Spleen (tissue), 11 donors: ENCODE measurements at regions not wholly inside any gene's neighbourhood (a gene's known extent, or its start where the extent isn't known, plus 50 kb on each side); places are given as distances from the start of the nearest gene placed in this dataset.

Experiments
- DNase-seq: peaks from one replicate; pipeline ENCODE4 v3.0.0-alpha.2; 2020
- H3K27ac ChIP-seq, 8 donors: fragments of 200-600 bp; sonication (generic) in 7 of 8; 1 replicate in 4 of 8; 2 replicates in 4 of 8; pipeline versions ENCODE4 v1.5.0 to v1.8.0; 2016 to 2021; ENCODE audit warnings: inconsistent platforms in 4 of 8, mild to moderate bottlenecking in 4 of 8, moderate library complexity in 1 of 8
- H3K27me3 ChIP-seq, 7 donors: fragments of 200-600 bp; sonication (generic) in 6 of 7; replicated peaks in 1 of 7; 1 replicate in 4 of 7; 2 replicates in 3 of 7; pipeline versions ENCODE4 v1.5.0 to v1.8.0; 2016 to 2021; ENCODE audit warnings: inconsistent platforms in 3 of 7, mild to moderate bottlenecking in 1 of 7
- H3K36me3 ChIP-seq, 6 donors: fragments of 200-600 bp; sonication (generic) in 5 of 6; 1 replicate in 4 of 6; 2 replicates in 2 of 6; pipeline versions ENCODE4 v1.5.0 to v1.8.0; 2016 to 2021; ENCODE audit warnings: inconsistent platforms in 2 of 6
- H3K4me1 ChIP-seq, 6 donors: fragments of 200-600 bp; sonication (generic) in 5 of 6; 1 replicate in 3 of 6; 2 replicates in 3 of 6; pipeline versions ENCODE4 v1.5.0 to v1.8.0; 2016 to 2021; ENCODE audit warnings: inconsistent platforms in 3 of 6
- H3K4me3 ChIP-seq, 8 donors: fragments of 200-600 bp; sonication (generic) in 7 of 8; 1 replicate in 4 of 8; 2 replicates in 4 of 8; pipeline versions ENCODE4 v1.5.0 to v1.8.0; 2016 to 2021; ENCODE audit warnings: inconsistent platforms in 4 of 8, mild to moderate bottlenecking in 4 of 8, moderate library complexity in 2 of 8
- H3K9me3 ChIP-seq, 8 donors: fragments of 200-600 bp; sonication (generic) in 7 of 8; 1 replicate in 4 of 8; 2 replicates in 4 of 8; pipeline versions ENCODE4 v1.5.0 to v1.8.0; 2016 to 2021; ENCODE audit warnings: inconsistent platforms in 4 of 8
- CTCF ChIP-seq, 11 experiments: fragments of 200-600 bp in 7 of 11; fragments of 450-650 bp in 4 of 11; sonication (generic) in 4 of 11; IDR thresholded peaks in 8 of 11; conservative IDR thresholded peaks in 3 of 11; 1 replicate in 7 of 11; 2 replicates in 4 of 11; pipeline versions ENCODE4 v1.4.0 to v1.8.0; 2016 to 2021; ENCODE audit warnings: antibody characterized with exemption in 11 of 11, inconsistent platforms in 4 of 11, mild to moderate bottlenecking in 1 of 11
- POLR2A ChIP-seq, 3 donors: fragments of 450-650 bp; IDR thresholded peaks; one replicate each; pipeline ENCODE4 v1.5.1; 2017; ENCODE audit warnings: antibody characterized with exemption in 3 of 3, mild to moderate bottlenecking in 1 of 3
- POLR2AphosphoS5 ChIP-seq, 3 donors: sonication (generic); formaldehyde crosslinking; IDR thresholded peaks; one replicate each; pipeline ENCODE4 v1.5.1; 2017; ENCODE audit warnings: antibody characterized with exemption in 3 of 3
- WGBS, 5 donors: extraction: QIAGEN DNeasy Blood & Tissue Kit in 3 of 5; methylation state at CpG; one replicate each; pipeline versions ENCODE4 v1.1.5 to v1.1.7; 2013 to 2018; 5-methylcytosine and 5-hydroxymethylcytosine counted together
- intact Hi-C: fragments of 100-400 bp; cut with DNase I; formaldehyde crosslinking; loops from one replicate; pipeline ENCODE4 v1.15.0; 2023; ENCODE audit warnings: low total_unique reads
- donor health status: healthy with polysubstance abuse.
- donor health status: DM: no; HTN: no; CAD: no; lungs with moderate emphysema.
- donor health status: DM: no; HTN: no; CAD: no.
- donor health status: Bipolar disorder and iron deficiency.
- donor health status: healthy.
- donor health status: DM: no; HTN: no; CAD: no.
- donor health status: DM: yes; HTN: yes; CAD: no.

- H3K9me3 ChIP-seq, result peaks cover 0 to 21% (median 0%) of the 10 kb centered on the region in 8 donors
- no peak overlapping the region for H3K4me3 ChIP-seq
- DNase-seq, result no peak
- H3K27me3 ChIP-seq, result no peaks in the 10 kb centered on the region
- intact Hi-C loops, result no loop called here
- TF ChIP-seq POLR2AphosphoS5 (IDR thresholded peaks at IDR 0.05), result no peak
- no peak for TF ChIP-seq POLR2A (IDR thresholded peaks at IDR 0.05)
- TF ChIP-seq CTCF (IDR thresholded peaks at IDR 0.05 in 8 of 11, conservative IDR thresholded peaks at IDR 0.05 in 3 of 11), result no peak
- 52 to 85% (median 65%) methylated on average over 1 of the region's 1 CpG for WGBS, 5 donors
- H3K27ac ChIP-seq, result no peak overlapping the region
- no peaks in the 10 kb centered on the region for H3K4me1 ChIP-seq
- H3K36me3 ChIP-seq, result no peaks in the 10 kb centered on the region
Measured at GRCh38 chr2:22011048-22011447, 887.3 kb downstream of the TDRD15 start.

DNA sequence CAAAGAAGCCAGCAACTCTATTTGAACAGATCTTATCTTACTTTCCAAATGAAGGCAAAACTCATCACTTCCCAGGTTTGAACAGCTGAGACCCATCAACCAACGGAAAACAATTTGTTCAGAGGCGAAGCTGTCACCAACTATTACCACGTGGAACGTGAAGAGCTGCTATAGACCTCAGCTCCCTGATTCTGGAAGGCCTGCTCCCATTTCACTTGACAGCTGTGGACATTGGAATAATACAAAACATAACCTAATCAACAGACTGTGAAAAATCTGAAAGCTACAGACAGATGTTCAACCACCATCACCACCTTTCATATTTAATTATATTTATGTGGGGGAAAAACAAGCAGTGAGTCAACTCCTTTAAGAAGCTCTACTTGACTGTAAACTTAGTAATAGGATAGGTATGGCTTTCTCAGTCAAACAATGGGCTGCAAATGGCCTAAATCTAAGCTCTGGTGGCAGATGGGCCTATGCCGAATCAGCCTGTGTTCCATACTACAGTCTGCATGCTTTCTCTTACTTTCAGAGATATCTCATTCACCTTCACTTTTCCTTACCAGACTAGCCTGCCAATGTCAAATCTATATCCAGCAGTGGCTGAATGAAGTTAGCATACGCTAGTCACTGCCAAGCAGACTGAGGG lies 896.4 kb downstream of the TDRD15 start:
- no peaks in the 10 kb centered on the region for H3K9me3 ChIP-seq
- no peak for DNase-seq
- H3K27me3 ChIP-seq, result no peaks in the 10 kb centered on the region
- H3K4me3 ChIP-seq, result no peak overlapping the region
- intact Hi-C loops, result no loop called here
- no peak for TF ChIP-seq CTCF (IDR thresholded peaks at IDR 0.05 in 8 of 11, conservative IDR thresholded peaks at IDR 0.05 in 3 of 11)
- no peak for TF ChIP-seq POLR2AphosphoS5 (IDR thresholded peaks at IDR 0.05)
- TF ChIP-seq POLR2A (IDR thresholded peaks at IDR 0.05), result no peak
- no peaks in the 10 kb centered on the region for H3K36me3 ChIP-seq
- H3K4me1 ChIP-seq, result no peaks in the 10 kb centered on the region
- 81 to 93% (median 87%) methylated on average over 6 of the region's 6 CpGs for WGBS, 5 donors
- no peak overlapping the region for H3K27ac ChIP-seq

- Histone ChIP-seq H3K36me3 (no peaks in the 10 kb centered on the region), H3K27me3 (no peaks in the 10 kb centered on the region), H3K9me3 (peaks cover 0 to 5% (median 0%) of the 10 kb centered on the region in 8 donors), H3K27ac (no peak overlapping the region), H3K4me1 (no peaks in the 10 kb centered on the region), H3K4me3 (no peak overlapping the region)
- WGBS, 5 donors, result 49 to 60% (median 56%) methylated on average over 2 of the region's 2 CpGs
- no peak for DNase-seq
- TF ChIP-seq POLR2AphosphoS5 (IDR thresholded peaks at IDR 0.05) (no peak), POLR2A (IDR thresholded peaks at IDR 0.05) (no peak), CTCF (IDR thresholded peaks at IDR 0.05 in 8 of 11, conservative IDR thresholded peaks at IDR 0.05 in 3 of 11) (no peak)
- intact Hi-C loops, result no loop called here
Measured at GRCh38 chr2:22027345-22028005, 903.7 kb downstream of the TDRD15 start.

- Histone ChIP-seq H3K4me1 (no peaks in the 10 kb centered on the region), H3K9me3 (peaks cover 0 to 13% (median 0%) of the 10 kb centered on the region in 8 donors), H3K36me3 (no peaks in the 10 kb centered on the region), H3K4me3 (no peak overlapping the region), H3K27me3 (no peaks in the 10 kb centered on the region), H3K27ac (no peak overlapping the region)
- intact Hi-C loops, result no loop called here
- DNase-seq, result no peak
- WGBS, 5 donors, result 50 to 87% (median 59%) methylated on average over 1 of the region's 1 CpG
- TF ChIP-seq POLR2AphosphoS5 (IDR thresholded peaks at IDR 0.05), result no peak
- no peak for TF ChIP-seq CTCF (IDR thresholded peaks at IDR 0.05 in 8 of 11, conservative IDR thresholded peaks at IDR 0.05 in 3 of 11)
- no peak for TF ChIP-seq POLR2A (IDR thresholded peaks at IDR 0.05)
Measured at GRCh38 chr2:22035361-22035830, 911.6 kb downstream of the TDRD15 start.
